Activated CD4-positive, alpha-beta memory T cell treated with anti-CD3 and anti-CD28 coated beads, Interleukin-2, amount 10 ng/mL, durations not matched to agents 7 days and 5 days (primary cell): ENCODE measurements at regions not wholly inside any gene's neighbourhood (a gene's known extent, or its start where the extent isn't known, plus 50 kb on each side); places are given as distances from the start of the nearest gene placed in this dataset.
A peak's percentile ranks its signal among the peaks of the same experiment; 100 is the strongest.
"Not testable (repeated sequence)": the region's sequence is repeated elsewhere in the genome, so short reads cannot be mapped to it uniquely, and the experiment has no call there.

Experiments used
- CTCF ChIA-PET: fragments of 350-600 bp; sonication (Branson Sonifier 250); formaldehyde crosslinking; loops from one replicate; lab custom pipeline; 2021; ENCODE audit warnings: antibody characterized with exemption, inconsistent platforms; lab: Charles Lee
- POLR2A ChIA-PET: fragments of 350-600 bp; sonication (Branson Sonifier 250); formaldehyde crosslinking; loops from one replicate; lab custom pipeline; 2021; ENCODE audit warnings: antibody characterized with exemption; lab: Charles Lee
- DNase-seq: peaks from one replicate; pipeline ENCODE4 v3.0.0-alpha.2; 2020
- H3K27ac Mint-ChIP-seq: one replicate; pipeline ENCODE4 v1.8.0; 2021; ENCODE audit warnings: mild to moderate bottlenecking, mixed read lengths
- H3K27me3 Mint-ChIP-seq: one replicate; pipeline ENCODE4 v1.8.0; 2021; ENCODE audit warnings: mixed read lengths
- H3K36me3 Mint-ChIP-seq: one replicate; pipeline ENCODE4 v1.8.0; 2021; ENCODE audit warnings: low read depth, mixed read lengths
- H3K4me1 Mint-ChIP-seq: one replicate; pipeline ENCODE4 v1.8.0; 2021; ENCODE audit warnings: mixed read lengths
- H3K4me3 Mint-ChIP-seq: one replicate; pipeline ENCODE4 v1.8.0; 2021; ENCODE audit warnings: mild to moderate bottlenecking, mixed read lengths
- H3K9me3 Mint-ChIP-seq: one replicate; pipeline ENCODE4 v1.8.0; 2021; ENCODE audit warnings: mixed read lengths

- Mint-ChIP-seq H3K4me3 (no peak overlapping the region), H3K27ac (no peak overlapping the region), H3K27me3 (no peaks in the 10 kb centered on the region), H3K9me3 (no peaks in the 10 kb centered on the region), H3K36me3 (no peaks in the 10 kb centered on the region), H3K4me1 (no peaks in the 10 kb centered on the region)
- ChIA-PET CTCF (interaction anchor here (0.7 kb wide), 1 partner anchor 603 kb away, joined by 3 read pairs; no protein-coding TSS in a partner anchor), POLR2A (no interaction called here)
- no peak for DNase-seq
Observed at GRCh38 chr21:15466329-15466728, 263.5 kb upstream of the USP25 start.

DNA sequence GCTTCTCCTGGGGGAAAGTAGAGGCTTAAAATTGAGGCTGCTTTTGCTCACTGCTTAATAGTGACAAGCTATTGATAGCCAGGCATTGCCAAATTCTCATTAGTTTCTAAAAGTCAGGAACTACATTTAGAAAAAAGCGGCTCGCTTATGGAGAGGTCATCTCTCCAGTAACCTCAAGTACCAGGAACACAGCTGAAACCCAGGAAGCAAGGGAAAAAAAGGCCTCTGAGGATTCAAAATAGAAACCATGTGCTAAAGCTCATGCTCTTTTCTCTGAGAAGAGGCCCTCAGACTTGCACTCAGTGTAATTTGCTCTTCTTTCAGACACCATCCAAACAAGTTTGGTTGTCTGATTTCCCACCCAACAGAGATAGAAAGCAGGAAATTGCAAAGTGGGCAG, 261.4 kb upstream of the USP25 start:
- Mint-ChIP-seq H3K27me3 (peaks cover 5% of the 10 kb centered on the region), H3K4me3 (no peak overlapping the region), H3K9me3 (no peaks in the 10 kb centered on the region), H3K4me1 (no peaks in the 10 kb centered on the region), H3K36me3 (no peaks in the 10 kb centered on the region), H3K27ac (no peak overlapping the region)
- ChIA-PET POLR2A (no interaction called here), CTCF (no interaction called here)
- DNase-seq, result no peak

DNA sequence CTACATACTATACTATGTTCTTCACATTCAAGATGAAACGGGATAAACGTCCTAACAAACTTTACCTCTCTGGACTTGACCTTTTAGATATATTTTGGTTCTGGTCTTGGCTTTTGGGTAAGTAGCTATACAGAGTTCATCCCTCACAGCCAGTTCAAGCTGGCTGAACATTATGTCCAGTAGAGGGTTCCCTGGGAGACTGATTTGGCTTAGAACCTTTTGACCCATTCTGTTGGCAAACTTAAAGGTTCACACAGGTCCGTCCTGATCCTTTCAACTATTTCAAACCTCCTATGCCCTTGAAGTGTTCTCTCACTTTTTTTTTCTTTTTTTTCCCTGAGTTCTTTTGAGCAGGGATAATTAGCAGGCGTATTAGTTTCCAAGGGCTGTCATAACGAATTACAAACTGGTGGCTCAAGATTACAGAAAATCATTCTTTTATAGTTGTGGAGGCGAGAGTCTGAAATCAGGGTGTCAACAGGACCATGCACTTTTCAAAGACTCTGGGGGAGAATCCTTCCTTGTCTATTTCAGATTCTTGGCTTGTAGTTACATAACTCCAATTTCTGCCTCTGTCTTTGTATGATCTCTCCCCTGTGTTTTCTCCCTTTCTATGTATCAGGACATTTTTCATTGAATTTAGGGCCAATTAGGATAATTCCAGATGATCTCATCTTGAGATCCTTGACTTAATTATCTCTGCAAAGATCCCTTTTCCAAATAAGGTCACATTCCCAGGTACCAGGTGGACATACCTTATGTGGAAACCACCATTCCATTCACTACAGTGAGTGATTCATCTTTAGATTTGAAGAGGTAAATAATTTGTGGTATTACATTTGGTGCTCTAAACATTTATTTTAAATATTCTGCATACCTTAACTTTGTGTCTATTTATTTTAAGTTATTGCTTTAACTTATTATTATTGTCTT, 257.4 kb upstream of the USP25 start:
- peaks cover 3% of the 10 kb centered on the region for H3K9me3 Mint-ChIP-seq
- no peak overlapping the region for H3K4me3 Mint-ChIP-seq
- H3K27me3 Mint-ChIP-seq, result peaks cover 5% of the 10 kb centered on the region
- H3K27ac Mint-ChIP-seq, result no peak overlapping the region
- DNase-seq, result no peak
- POLR2A ChIA-PET, result no interaction called here
- H3K36me3 Mint-ChIP-seq, result no peaks in the 10 kb centered on the region
- H3K4me1 Mint-ChIP-seq, result no peaks in the 10 kb centered on the region
- CTCF ChIA-PET, result no interaction called here

DNA sequence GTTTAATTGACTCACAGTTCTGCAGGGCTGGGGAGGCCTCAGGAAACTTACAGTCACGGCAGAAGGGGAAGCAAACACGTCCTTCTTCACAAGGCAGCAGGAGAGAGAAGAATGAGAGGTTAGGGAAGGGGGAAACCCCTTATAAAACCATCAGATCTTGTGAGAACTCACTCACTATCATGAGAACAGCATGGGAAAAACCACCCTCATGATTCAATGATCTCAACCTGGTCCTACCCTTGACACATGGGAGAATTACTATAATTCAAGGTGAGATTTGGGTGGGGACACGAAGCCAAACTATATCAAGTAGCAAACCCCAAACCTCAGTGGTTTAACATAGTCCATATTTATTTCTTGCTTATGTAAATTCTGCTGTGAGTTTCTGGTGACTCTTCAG, 252.0 kb upstream of the USP25 start:
- H3K9me3 Mint-ChIP-seq, result peaks cover 10% of the 10 kb centered on the region
- H3K27ac Mint-ChIP-seq, H3K4me3 Mint-ChIP-seq, DNase-seq, CTCF ChIA-PET, H3K36me3 Mint-ChIP-seq, H3K4me1 Mint-ChIP-seq, H3K27me3 Mint-ChIP-seq, POLR2A ChIA-PET: not testable (repeated sequence)

DNA sequence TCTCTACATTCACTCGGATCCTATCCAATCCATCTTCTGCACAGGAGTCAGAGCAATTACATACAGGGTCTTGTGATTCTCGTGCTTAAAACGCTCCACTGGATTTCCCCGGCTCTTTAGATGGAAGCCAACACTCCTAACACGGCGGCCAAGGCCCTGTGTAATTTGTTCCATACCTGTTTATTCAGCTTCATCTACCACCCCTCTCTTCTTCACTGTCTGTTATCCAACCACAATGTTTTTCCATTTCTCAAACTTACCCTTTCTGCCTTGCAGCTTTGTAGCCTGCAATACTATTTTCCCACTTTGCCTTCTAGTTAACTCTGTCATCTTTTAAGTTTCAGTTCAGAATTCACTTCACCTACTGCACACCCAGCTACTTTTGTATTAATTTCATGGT, 249.6 kb upstream of the USP25 start:
- H3K27me3 Mint-ChIP-seq, result no peaks in the 10 kb centered on the region
- no peaks in the 10 kb centered on the region for H3K36me3 Mint-ChIP-seq
- no peak for DNase-seq
- H3K27ac Mint-ChIP-seq, result no peak overlapping the region
- peaks cover 10% of the 10 kb centered on the region for H3K9me3 Mint-ChIP-seq
- POLR2A ChIA-PET, result no interaction called here
- H3K4me1 Mint-ChIP-seq, result peaks cover 9% of the 10 kb centered on the region
- CTCF ChIA-PET, result no interaction called here
- no peak overlapping the region for H3K4me3 Mint-ChIP-seq

GRCh38 chr21:15483138-15483780, 246.5 kb upstream of the USP25 start:
- Mint-ChIP-seq H3K27me3 (no peaks in the 10 kb centered on the region), H3K9me3 (no peaks in the 10 kb centered on the region), H3K36me3 (no peaks in the 10 kb centered on the region), H3K4me1 (peaks cover 9% of the 10 kb centered on the region), H3K27ac (no peak overlapping the region), H3K4me3 (no peak overlapping the region)
- ChIA-PET CTCF (interaction anchor here (0.7 to 1.7 kb wide), 14 partner anchors 9 to 1224 kb away, joined by 3 to 6 read pairs (median 4); no protein-coding TSS in a partner anchor), POLR2A (no interaction called here)
- peak; percentile 75 for DNase-seq

- Mint-ChIP-seq H3K4me3 (no peak overlapping the region), H3K27ac (no peak overlapping the region), H3K9me3 (no peaks in the 10 kb centered on the region), H3K36me3 (no peaks in the 10 kb centered on the region), H3K27me3 (no peaks in the 10 kb centered on the region), H3K4me1 (peaks cover 2% of the 10 kb centered on the region)
- ChIA-PET CTCF (no interaction called here), POLR2A (no interaction called here)
- no peak for DNase-seq
Observed at GRCh38 chr21:15486460-15487195, 243.2 kb upstream of the USP25 start.

DNA sequence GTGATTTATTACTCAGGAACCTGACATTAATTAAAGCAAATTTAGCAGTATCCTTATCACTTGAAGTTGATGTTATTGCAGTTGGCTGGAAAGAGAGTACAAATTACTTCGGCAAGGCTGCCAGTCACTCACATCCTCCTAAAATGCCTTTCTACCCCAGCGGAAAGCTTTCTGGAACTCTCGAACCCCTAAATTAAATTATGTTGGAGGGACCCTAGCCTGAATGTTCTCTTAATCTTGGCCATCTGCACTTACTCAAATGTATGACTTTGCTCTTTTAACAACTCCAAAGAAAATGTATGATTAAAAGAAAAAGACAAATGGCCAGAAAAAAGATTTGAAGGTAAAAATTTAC, 242.6 kb upstream of the USP25 start:
- H3K9me3 Mint-ChIP-seq, result no peaks in the 10 kb centered on the region
- H3K4me3 Mint-ChIP-seq, result no peak overlapping the region
- no peaks in the 10 kb centered on the region for H3K27me3 Mint-ChIP-seq
- H3K36me3 Mint-ChIP-seq, result no peaks in the 10 kb centered on the region
- H3K27ac Mint-ChIP-seq, result no peak overlapping the region
- H3K4me1 Mint-ChIP-seq, result peaks cover 2% of the 10 kb centered on the region
- POLR2A ChIA-PET, result no interaction called here
- no peak for DNase-seq
- CTCF ChIA-PET, result no interaction called here

GRCh38 chr21:15491100-15491499, 238.7 kb upstream of the USP25 start:
- Mint-ChIP-seq H3K27me3 (no peaks in the 10 kb centered on the region), H3K4me1 (no peaks in the 10 kb centered on the region), H3K4me3 (no peak overlapping the region), H3K27ac (no peak overlapping the region), H3K36me3 (no peaks in the 10 kb centered on the region), H3K9me3 (no peaks in the 10 kb centered on the region)
- no peak for DNase-seq
- POLR2A ChIA-PET, result no interaction called here
- CTCF ChIA-PET, result no interaction called here

DNA sequence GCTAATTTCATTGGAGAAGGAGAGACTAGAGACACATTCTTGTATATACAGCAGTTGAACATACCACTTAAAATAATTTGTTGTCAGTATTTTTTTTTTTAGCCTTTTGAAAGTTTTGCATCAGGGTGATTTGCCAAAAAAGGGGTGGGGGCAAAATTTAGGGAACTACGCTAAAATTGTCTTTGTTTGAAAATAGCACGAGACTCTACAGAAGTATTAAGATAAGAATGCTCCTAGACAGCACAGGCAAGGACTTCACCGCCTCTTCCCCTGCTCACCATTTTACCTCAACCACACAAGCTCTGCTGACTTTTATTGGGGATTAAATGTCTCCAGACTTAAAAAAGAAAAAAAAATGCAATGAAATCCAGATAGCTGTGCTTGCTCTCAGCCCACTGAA, 236.1 kb upstream of the USP25 start:
- POLR2A ChIA-PET, result no interaction called here

GRCh38 chr21:15494481-15494880, 235.3 kb upstream of the USP25 start:
- POLR2A ChIA-PET, result no interaction called here
- CTCF ChIA-PET, result interaction anchor here (0.9 kb wide), 1 partner anchor 12 kb away, joined by 3 read pairs; no protein-coding TSS in a partner anchor
- H3K36me3 Mint-ChIP-seq, result no peaks in the 10 kb centered on the region

More for the DNA sequence above, 236.1 kb upstream of the USP25 start:
- Mint-ChIP-seq H3K4me1 (no peaks in the 10 kb centered on the region), H3K4me3 (no peak overlapping the region), H3K36me3 (no peaks in the 10 kb centered on the region), H3K27me3 (no peaks in the 10 kb centered on the region), H3K27ac (no peak overlapping the region), H3K9me3 (no peaks in the 10 kb centered on the region)
- CTCF ChIA-PET, result interaction anchor here (0.9 to 1.1 kb wide), 2 partner anchors 9 to 11 kb away, joined by 3 read pairs; no protein-coding TSS in a partner anchor
- no peak for DNase-seq

GRCh38 chr21:15495965-15496364, 233.8 kb upstream of the USP25 start:
- DNase-seq, result no peak
- Mint-ChIP-seq H3K4me3 (no peak overlapping the region), H3K27ac (no peak overlapping the region), H3K36me3 (no peaks in the 10 kb centered on the region), H3K27me3 (no peaks in the 10 kb centered on the region), H3K4me1 (no peaks in the 10 kb centered on the region), H3K9me3 (no peaks in the 10 kb centered on the region)
- CTCF ChIA-PET, result no interaction called here
- POLR2A ChIA-PET, result no interaction called here

More at GRCh38 chr21:15494481-15494880, 235.3 kb upstream of the USP25 start:
- H3K4me3 Mint-ChIP-seq, result no peak overlapping the region
- H3K4me1 Mint-ChIP-seq, result no peaks in the 10 kb centered on the region
- no peaks in the 10 kb centered on the region for H3K27me3 Mint-ChIP-seq
- no peak for DNase-seq
- no peak overlapping the region for H3K27ac Mint-ChIP-seq
- no peaks in the 10 kb centered on the region for H3K9me3 Mint-ChIP-seq

- DNase-seq, result no peak
- Mint-ChIP-seq H3K27me3 (no peaks in the 10 kb centered on the region), H3K36me3 (no peaks in the 10 kb centered on the region), H3K4me3 (no peak overlapping the region), H3K4me1 (no peaks in the 10 kb centered on the region), H3K27ac (no peak overlapping the region), H3K9me3 (no peaks in the 10 kb centered on the region)
- CTCF ChIA-PET, result no interaction called here
- POLR2A ChIA-PET, result no interaction called here
Observed at GRCh38 chr21:15496911-15497310, 232.9 kb upstream of the USP25 start.
